ENCODE measurements at regions not wholly inside any gene's neighbourhood (a gene's known extent, or its start where the extent isn't known, plus 50 kb on each side); places are given as distances from the start of the nearest gene placed in this dataset.

GRCh38 chr7:152969839-152970238 is 210.3 kb downstream of the ACTR3B start:
- TF ChIP-seq CTCF (conservative IDR thresholded peaks at IDR 0.05; ENCODE audit: low read depth, low read length): no peak
- TF ChIP-seq EZH2 (IDR thresholded peaks at IDR 0.05; ENCODE audit: borderline replicate concordance, low read depth, low read length, poor library complexity, severe bottlenecking): no peak

All from A673 (cell line).